HepG2 (cell line): ENCODE measurements at regions not wholly inside any gene's neighbourhood (a gene's known extent, or its start where the extent isn't known, plus 50 kb on each side); places are given as distances from the start of the nearest gene placed in this dataset.
A peak's percentile ranks its signal among the peaks of the same experiment; 100 is the strongest.

Experiments used
- ATAC-seq: fragments of 200-7000 bp; cut with Tn5 transposase; 3 replicates; pipeline ENCODE4 v1.9.1; 2020; ENCODE audit warnings: mild to moderate bottlenecking, moderate library complexity
- BruUV-seq: library from RNA; stranded (reverse); fragments of 400-500 nt; replicated peaks from 2 replicates; lab custom pipeline; 2021; lab: Mats Ljungman, UMichigan
- CTCF ChIA-PET: fragments of 300-600 bp; formaldehyde crosslinking; extraction: SDS; loops from one replicate; lab custom pipeline; 2021; ENCODE audit warnings: low total read pairs, inconsistent platforms, low intra/inter-chr PET ratio; lab: Yijun Ruan, JAX
- POLR2A ChIA-PET: fragments of 350-600 bp; sonication (Branson Sonifier 250); formaldehyde crosslinking; loops from one replicate; lab custom pipeline; 2020; ENCODE audit warnings: antibody characterized with exemption, inconsistent platforms; lab: Yijun Ruan, JAX
- DNase-seq: peaks from one replicate; pipeline ENCODE4 v3.0.0-alpha.2; 2015; ENCODE audit warnings: low spot score
- FAIRE-seq: peaks from 3 replicates; lab custom pipeline; 2011; peaks lifted over from hg19 to GRCh38; lab: Jason Lieb, UNC
- H2AFZ ChIP-seq: one replicate; pipeline ENCODE4 v1.6.1; 2011; ENCODE audit warnings: low read length, inconsistent platforms
- H3K27ac ChIP-seq: fragments of 300-600 bp; 3 replicates; pipeline ENCODE4 v1.8.0; 2011; ENCODE audit warnings: mixed run types, mild to moderate bottlenecking, mixed read lengths, low read length, inconsistent platforms; ENCODE audit not compliant: insufficient read depth; ENCODE audit errors: extremely low read length
- H3K27me3 ChIP-seq, 2 experiments: fragments of 200-600 bp in 1 of 2; 2 replicates in 1 of 2; 3 replicates in 1 of 2; pipeline versions ENCODE4 v1.6.0 to v1.8.0; 2011; ENCODE audit warnings: low read length in 2 of 2, mild to moderate bottlenecking in 2 of 2, moderate library complexity in 2 of 2, inconsistent platforms in 1 of 2; ENCODE audit not compliant: insufficient read depth in 2 of 2, control insufficient read depth in 1 of 2
- H3K36me3 ChIP-seq, 2 experiments: fragments of 200-600 bp in 1 of 2; replicated peaks in 1 of 2; 2 replicates in 1 of 2; 3 replicates in 1 of 2; pipeline versions ENCODE4 v1.5.1 to v1.8.0; 2011; ENCODE audit warnings: low read length in 2 of 2, inconsistent platforms in 1 of 2; ENCODE audit not compliant: insufficient read depth in 2 of 2, control insufficient read depth in 1 of 2
- H3K4me1 ChIP-seq: 2 replicates; pipeline ENCODE4 v1.5.1; 2012; ENCODE audit warnings: low read length, inconsistent platforms; ENCODE audit not compliant: insufficient read depth
- H3K4me2 ChIP-seq: 2 replicates; pipeline ENCODE4 v1.6.0; 2011; ENCODE audit warnings: low read depth, low read length, inconsistent platforms
- H3K4me3 ChIP-seq, 3 experiments: fragments of 200-600 bp in 1 of 3; sonication (generic), shearing (Covaris generic) in 1 of 3; replicated peaks in 1 of 3; 2 replicates each; pipeline ENCODE4 v1.5.1; 2011 to 2016; ENCODE audit warnings: low read length in 3 of 3, inconsistent platforms in 2 of 3, low read depth in 2 of 3, mild to moderate bottlenecking in 2 of 3, control low read depth in 1 of 3, mixed read lengths in 1 of 3; ENCODE audit not compliant: insufficient read depth in 1 of 3
- H3K79me2 ChIP-seq: one replicate; pipeline ENCODE4 v1.6.1; 2011; ENCODE audit warnings: low read length, inconsistent platforms; ENCODE audit not compliant: insufficient read depth
- H3K9ac ChIP-seq: 2 replicates; pipeline ENCODE4 v1.6.0; 2011; ENCODE audit warnings: mild to moderate bottlenecking, low read depth, low read length, inconsistent platforms; ENCODE audit not compliant: insufficient read depth
- H3K9me3 ChIP-seq: 2 replicates; pipeline ENCODE4 v1.5.1; 2012; ENCODE audit warnings: mild to moderate bottlenecking, low read length
- H4K20me1 ChIP-seq: 2 replicates; pipeline ENCODE4 v1.6.0; 2011; ENCODE audit warnings: inconsistent platforms, mild to moderate bottlenecking, low read length, moderate library complexity; ENCODE audit not compliant: insufficient read depth
- MAFF ChIP-seq: IDR thresholded peaks from 2 replicates; pipeline ENCODE4 v1.6.1; 2011; ENCODE audit warnings: low read depth, low read length, improper control_type of control experiment
- MAFK ChIP-seq, 2 experiments: IDR thresholded peaks in 1 of 2; conservative IDR thresholded peaks in 1 of 2; 2 replicates each; pipeline ENCODE4 v1.6.1; 2011; ENCODE audit warnings: improper control_type of control experiment in 2 of 2, low read length in 2 of 2
- NFE2 ChIP-seq: sonication (generic); formaldehyde crosslinking; IDR thresholded peaks from 2 replicates; pipeline ENCODE4 v1.4.0; 2020; ENCODE audit warnings: missing genetic modification reagents
- PAXIP1 ChIP-seq: sonication (generic); formaldehyde crosslinking; conservative IDR thresholded peaks from 2 replicates; pipeline ENCODE4 v1.4.0; 2020; ENCODE audit warnings: mild to moderate bottlenecking, missing genetic modification reagents, moderate library complexity
- ZNF251 ChIP-seq: sonication (generic); formaldehyde crosslinking; IDR thresholded peaks from 2 replicates; pipeline ENCODE4 v1.9.0; 2021; ENCODE audit warnings: mild to moderate bottlenecking, missing genetic modification reagents
- ZNF703 ChIP-seq: sonication (generic); formaldehyde crosslinking; IDR thresholded peaks from 2 replicates; pipeline ENCODE4 v1.5.1; 2020; ENCODE audit warnings: missing genetic modification reagents, mild to moderate bottlenecking, moderate library complexity, borderline replicate concordance
- WGBS: methylation state at CpG from one replicate; pipeline ENCODE4 v1.1.6; 2017; ENCODE audit warnings: low lambda C conversion rate; 5-methylcytosine and 5-hydroxymethylcytosine counted together
- in situ Hi-C: cut with HindIII; loops from 2 replicates; pipeline ENCODE4 v1.10.0; 2017; ENCODE audit warnings: low pct_unique_long_range_greater_than_20kb; ENCODE audit not compliant: extremely low pct_ligation_motif_present
- intact Hi-C: fragments of 100-400 bp; cut with micrococcal nuclease; formaldehyde crosslinking; loops from one replicate; pipeline ENCODE4 v1.10.0; 2022; ENCODE audit not compliant: unreplicated experiment

- H3K36me3 ChIP-seq: no peaks in the 10 kb centered on the region
- no peaks in the 10 kb centered on the region; a peak in 1 of 5 replicates for H3K27me3 ChIP-seq
- FAIRE-seq (no peak), DNase-seq (no peak), ATAC-seq (no peak)
- no peaks in the 10 kb centered on the region for H3K79me2 ChIP-seq
- ChIA-PET CTCF (no interaction called here), POLR2A (no interaction called here)
- H3K4me1 ChIP-seq: no peaks in the 10 kb centered on the region
- no peak overlapping the region for H3K9ac ChIP-seq
- no peaks in the 10 kb centered on the region for H4K20me1 ChIP-seq
- WGBS: 3% methylated on average over 1 of the region's 1 CpG
- no peaks in the 10 kb centered on the region for H3K9me3 ChIP-seq
- no peak overlapping the region for H3K4me2 ChIP-seq
- no peak overlapping the region for H3K4me3 ChIP-seq
- TF ChIP-seq ZNF703 (CRISPR knock-in tag) (no peak), ZNF251 (CRISPR knock-in tag) (no peak), MAFK (conservative IDR thresholded peaks at IDR 0.05 in 1 of 2, IDR thresholded peaks at IDR 0.05 in 1 of 2; ENCODE audit: low read length in 2 of 2) (peak; percentile 50 to 66; a peak in 3 of 4 replicates), MAFF (peak; percentile 37; the same call in 1 of the 2 replicates), PAXIP1 (CRISPR knock-in tag) (no peak), NFE2 (CRISPR knock-in tag) (no peak)
- H3K27ac ChIP-seq: no peak overlapping the region
- BruUV-seq: no TSS peak
- in situ Hi-C loops (no loop called here), intact Hi-C loops (no loop called here)
- H2AFZ ChIP-seq: no peak overlapping the region
Measured at GRCh38 chr1:102640312-102640711, 468.0 kb downstream of the COL11A1 start.
